ENCODE measurements at regions not wholly inside any gene's neighbourhood (a gene's known extent, or its start where the extent isn't known, plus 50 kb on each side); places are given as distances from the start of the nearest gene placed in this dataset.

DNA sequence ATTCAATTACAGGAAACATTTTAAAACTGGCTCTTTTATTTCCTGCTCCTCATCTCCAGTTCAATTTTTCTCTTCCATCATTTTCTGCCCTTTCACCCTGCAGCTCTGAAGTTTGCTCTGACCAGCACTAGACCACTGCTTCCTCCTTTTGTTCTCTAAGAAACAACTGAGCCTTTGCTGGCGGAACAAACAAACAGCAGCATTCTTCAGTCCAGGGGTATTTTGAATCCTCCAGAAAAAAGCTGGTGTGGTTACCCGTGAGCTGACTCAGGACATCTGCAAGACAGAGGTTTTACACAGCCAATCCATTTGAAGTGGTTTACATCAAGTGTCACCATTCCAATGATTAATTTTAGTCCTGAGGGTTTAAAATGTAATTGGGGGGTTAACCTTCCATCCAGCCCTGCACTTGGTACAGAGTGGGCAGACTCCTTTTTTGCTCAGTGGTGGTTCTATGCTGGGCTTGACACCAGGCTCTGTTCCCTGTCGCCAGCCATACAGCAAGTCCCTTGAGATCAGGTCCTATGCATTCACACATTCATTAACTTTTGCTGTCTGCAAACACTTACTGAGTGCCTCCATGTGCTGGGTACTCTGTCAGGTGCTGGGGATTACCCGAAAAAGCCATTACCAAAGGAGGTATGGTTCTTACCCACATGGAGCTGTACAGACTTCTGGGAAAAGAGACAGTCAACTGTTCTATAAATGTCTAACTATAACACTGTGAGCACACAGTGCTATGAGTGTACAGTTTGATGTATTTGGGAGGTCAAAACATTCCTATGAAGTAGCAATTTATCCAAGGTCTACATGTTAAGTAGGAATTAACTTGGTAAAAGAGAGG, 909.4 kb upstream of the GYPC start:
- TF ChIP-seq, protein P1, sequence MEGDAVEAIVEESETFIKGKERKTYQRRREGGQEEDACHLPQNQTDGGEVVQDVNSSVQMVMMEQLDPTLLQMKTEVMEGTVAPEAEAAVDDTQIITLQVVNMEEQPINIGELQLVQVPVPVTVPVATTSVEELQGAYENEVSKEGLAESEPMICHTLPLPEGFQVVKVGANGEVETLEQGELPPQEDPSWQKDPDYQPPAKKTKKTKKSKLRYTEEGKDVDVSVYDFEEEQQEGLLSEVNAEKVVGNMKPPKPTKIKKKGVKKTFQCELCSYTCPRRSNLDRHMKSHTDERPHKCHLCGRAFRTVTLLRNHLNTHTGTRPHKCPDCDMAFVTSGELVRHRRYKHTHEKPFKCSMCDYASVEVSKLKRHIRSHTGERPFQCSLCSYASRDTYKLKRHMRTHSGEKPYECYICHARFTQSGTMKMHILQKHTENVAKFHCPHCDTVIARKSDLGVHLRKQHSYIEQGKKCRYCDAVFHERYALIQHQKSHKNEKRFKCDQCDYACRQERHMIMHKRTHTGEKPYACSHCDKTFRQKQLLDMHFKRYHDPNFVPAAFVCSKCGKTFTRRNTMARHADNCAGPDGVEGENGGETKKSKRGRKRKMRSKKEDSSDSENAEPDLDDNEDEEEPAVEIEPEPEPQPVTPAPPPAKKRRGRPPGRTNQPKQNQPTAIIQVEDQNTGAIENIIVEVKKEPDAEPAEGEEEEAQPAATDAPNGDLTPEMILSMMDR (IDR thresholded peaks at IDR 0.05; ENCODE audit: poor library complexity) = no peak
- TF ChIP-seq EZH2 (IDR thresholded peaks at IDR 0.05; ENCODE audit: borderline replicate concordance) (no peak), EZH2phosphoT487 (IDR thresholded peaks at IDR 0.05; ENCODE audit: low read depth, severe bottlenecking, unreplicated experiment) (no peak)
